ENCODE measurements at regions not wholly inside any gene's neighbourhood (a gene's known extent, or its start where the extent isn't known, plus 50 kb on each side); places are given as distances from the start of the nearest gene placed in this dataset.
"Not testable (repeated sequence)": the region's sequence is repeated elsewhere in the genome, so short reads cannot be mapped to it uniquely, and the experiment has no call there.

- H3K4me1 Mint-ChIP-seq (ENCODE audit: low read depth): peaks cover 50% of the 10 kb centered on the region
- no peaks in the 10 kb centered on the region for H3K27me3 Mint-ChIP-seq (ENCODE audit: low read depth)
- H3K4me3 Mint-ChIP-seq: no peak overlapping the region
- no peak for ATAC-seq (replicated peaks in 1 of 2)
- H3K27ac Mint-ChIP-seq: peak overlapping the region; percentile 50
- peaks cover 2% of the 10 kb centered on the region in 2 donors for H3K36me3 Mint-ChIP-seq (ENCODE audit: insufficient read depth in 2 of 2)
- no peaks in the 10 kb centered on the region for H3K9me3 Mint-ChIP-seq
- no peak for DNase-seq
These were observed 375.5 kb downstream of the UTRN start for GRCh38 chr6:144660561-144661115.

DNA sequence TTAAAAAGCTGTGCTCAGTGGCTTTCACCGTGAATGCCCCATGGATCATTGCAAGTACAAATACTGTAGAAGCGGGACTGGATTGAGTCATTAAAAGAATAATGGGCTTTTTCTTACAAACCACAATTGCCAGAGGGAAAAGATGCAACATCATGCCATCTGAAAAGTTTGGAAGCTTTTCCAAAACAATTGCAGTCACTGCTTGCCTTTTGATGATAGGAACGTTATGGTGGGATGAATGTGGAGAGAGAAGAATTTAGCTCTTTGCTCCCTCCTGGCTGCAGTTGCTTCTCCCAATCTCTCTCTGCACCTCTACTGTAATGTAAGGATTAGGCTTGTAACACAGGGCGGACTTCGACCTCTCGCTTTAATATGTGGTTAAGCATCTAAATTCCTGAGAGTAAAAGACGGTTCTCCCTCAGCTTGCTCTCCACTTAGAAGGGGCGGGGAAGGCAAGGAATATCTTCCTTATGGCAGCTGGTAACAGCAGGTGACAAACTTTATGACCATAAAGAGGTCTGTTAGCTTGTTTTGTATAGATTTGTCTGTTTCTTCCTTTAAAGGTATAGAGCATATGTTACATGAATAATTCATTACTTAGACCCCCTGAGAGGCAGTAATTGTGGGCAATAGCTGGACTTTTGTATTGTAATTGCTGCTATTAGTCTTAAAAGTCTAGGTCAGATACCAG lies 376.1 kb downstream of the UTRN start:
- H3K9me3 Mint-ChIP-seq: no peaks in the 10 kb centered on the region
- peak overlapping the region; percentile 50 for H3K27ac Mint-ChIP-seq
- H3K36me3 Mint-ChIP-seq (ENCODE audit: insufficient read depth in 2 of 2): peaks cover 2% of the 10 kb centered on the region in 2 donors
- ATAC-seq (replicated peaks in 1 of 2) (no peak), DNase-seq (no peak)
- no peak overlapping the region for H3K4me3 Mint-ChIP-seq
- H3K27me3 Mint-ChIP-seq (ENCODE audit: low read depth): no peaks in the 10 kb centered on the region
- peaks cover 50% of the 10 kb centered on the region for H3K4me1 Mint-ChIP-seq (ENCODE audit: low read depth)

- no peak overlapping the region for H3K27ac Mint-ChIP-seq
- peaks cover 40% of the 10 kb centered on the region for H3K4me1 Mint-ChIP-seq (ENCODE audit: low read depth)
- ATAC-seq (replicated peaks in 1 of 2): no peak
These were observed 377.8 kb downstream of the UTRN start for GRCh38 chr6:144662812-144663365.

GRCh38 chr6:144664281-144664680 lies 379.1 kb downstream of the UTRN start:
- no peak for ATAC-seq (replicated peaks in 1 of 2)
- Mint-ChIP-seq H3K4me1 (ENCODE audit: low read depth) (peaks cover 32% of the 10 kb centered on the region), H3K27me3 (ENCODE audit: low read depth) (no peaks in the 10 kb centered on the region), H3K4me3 (no peak overlapping the region), H3K36me3 (ENCODE audit: insufficient read depth in 2 of 2) (no peaks in the 10 kb centered on the region), H3K27ac (no peak overlapping the region), H3K9me3 (no peaks in the 10 kb centered on the region)
- no peak for DNase-seq

More at GRCh38 chr6:144662812-144663365, 377.8 kb downstream of the UTRN start:
- Mint-ChIP-seq H3K27me3 (ENCODE audit: low read depth) (no peaks in the 10 kb centered on the region), H3K4me3 (no peak overlapping the region), H3K9me3 (no peaks in the 10 kb centered on the region), H3K36me3 (ENCODE audit: insufficient read depth in 2 of 2) (no peaks in the 10 kb centered on the region)
- DNase-seq: no peak

DNA sequence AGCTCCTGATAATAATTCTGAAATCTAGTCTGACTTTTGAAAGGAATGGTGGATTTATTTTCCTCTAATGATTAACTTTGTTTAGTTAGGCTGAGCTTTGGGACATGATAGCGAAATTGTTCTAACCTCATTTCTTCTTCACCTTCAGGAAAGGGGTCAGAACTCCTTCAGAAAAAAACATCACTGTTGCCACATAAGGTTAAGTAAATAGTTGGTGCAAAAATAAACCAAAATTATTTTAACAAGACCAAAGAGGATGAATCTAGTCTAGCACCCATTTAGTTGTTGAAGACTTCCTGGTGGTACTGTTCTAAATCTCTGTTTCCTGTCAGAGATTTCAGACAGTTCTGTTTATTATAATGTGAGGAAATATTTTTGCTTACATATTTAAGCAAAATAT lies 379.8 kb downstream of the UTRN start:
- H3K4me3 Mint-ChIP-seq: no peak overlapping the region
- H3K9me3 Mint-ChIP-seq: peaks cover 3% of the 10 kb centered on the region in 2 donors
- peaks cover 0 to 1% of the 10 kb centered on the region in 2 donors for H3K36me3 Mint-ChIP-seq (ENCODE audit: insufficient read depth in 2 of 2)
- H3K27me3 Mint-ChIP-seq (ENCODE audit: low read depth): no peaks in the 10 kb centered on the region
- ATAC-seq (replicated peaks in 1 of 2) (no peak), DNase-seq (no peak)
- H3K27ac Mint-ChIP-seq: no peak overlapping the region
- peaks cover 25% of the 10 kb centered on the region for H3K4me1 Mint-ChIP-seq (ENCODE audit: low read depth)

- no peak for ATAC-seq (replicated peaks in 1 of 2)
- H3K9me3 Mint-ChIP-seq: peaks cover 9% of the 10 kb centered on the region in 2 donors
- no peak overlapping the region for H3K27ac Mint-ChIP-seq
- no peak for DNase-seq
- H3K27me3 Mint-ChIP-seq (ENCODE audit: low read depth): no peaks in the 10 kb centered on the region
- peaks cover 6 to 10% of the 10 kb centered on the region in 2 donors for H3K36me3 Mint-ChIP-seq (ENCODE audit: insufficient read depth in 2 of 2)
- H3K4me3 Mint-ChIP-seq: no peak overlapping the region
- peaks cover 25% of the 10 kb centered on the region for H3K4me1 Mint-ChIP-seq (ENCODE audit: low read depth)
These were observed 380.9 kb downstream of the UTRN start for GRCh38 chr6:144665932-144666450.

DNA sequence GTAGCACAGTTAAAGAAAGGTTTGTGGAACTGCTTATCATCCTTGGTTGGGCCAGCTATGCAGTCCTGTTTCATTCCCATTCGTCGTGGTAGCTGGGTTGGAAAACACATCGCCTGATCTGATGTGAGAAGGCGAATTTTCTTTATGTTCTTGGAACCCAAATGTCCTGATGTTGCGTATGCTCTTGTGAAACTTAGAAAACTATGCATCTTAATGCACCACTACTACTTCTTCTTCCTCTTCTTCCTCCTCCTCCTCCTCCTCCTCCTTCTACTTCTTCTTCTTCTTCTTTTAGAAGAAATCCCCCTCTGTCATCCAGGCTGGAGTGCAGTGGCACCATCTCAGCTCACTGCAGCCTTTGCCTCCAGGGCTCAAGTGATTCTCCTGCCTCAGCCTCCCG lies 381.6 kb downstream of the UTRN start:
- ATAC-seq (replicated peaks in 1 of 2) (no peak), DNase-seq (no peak)
- no peaks in the 10 kb centered on the region for H3K27me3 Mint-ChIP-seq (ENCODE audit: low read depth)
- H3K4me3 Mint-ChIP-seq: no peak overlapping the region
- H3K9me3 Mint-ChIP-seq: peaks cover 10 to 13% of the 10 kb centered on the region in 2 donors
- peaks cover 9 to 13% of the 10 kb centered on the region in 2 donors for H3K36me3 Mint-ChIP-seq (ENCODE audit: insufficient read depth in 2 of 2)
- no peak overlapping the region for H3K27ac Mint-ChIP-seq
- H3K4me1 Mint-ChIP-seq (ENCODE audit: low read depth): peaks cover 25% of the 10 kb centered on the region

DNA sequence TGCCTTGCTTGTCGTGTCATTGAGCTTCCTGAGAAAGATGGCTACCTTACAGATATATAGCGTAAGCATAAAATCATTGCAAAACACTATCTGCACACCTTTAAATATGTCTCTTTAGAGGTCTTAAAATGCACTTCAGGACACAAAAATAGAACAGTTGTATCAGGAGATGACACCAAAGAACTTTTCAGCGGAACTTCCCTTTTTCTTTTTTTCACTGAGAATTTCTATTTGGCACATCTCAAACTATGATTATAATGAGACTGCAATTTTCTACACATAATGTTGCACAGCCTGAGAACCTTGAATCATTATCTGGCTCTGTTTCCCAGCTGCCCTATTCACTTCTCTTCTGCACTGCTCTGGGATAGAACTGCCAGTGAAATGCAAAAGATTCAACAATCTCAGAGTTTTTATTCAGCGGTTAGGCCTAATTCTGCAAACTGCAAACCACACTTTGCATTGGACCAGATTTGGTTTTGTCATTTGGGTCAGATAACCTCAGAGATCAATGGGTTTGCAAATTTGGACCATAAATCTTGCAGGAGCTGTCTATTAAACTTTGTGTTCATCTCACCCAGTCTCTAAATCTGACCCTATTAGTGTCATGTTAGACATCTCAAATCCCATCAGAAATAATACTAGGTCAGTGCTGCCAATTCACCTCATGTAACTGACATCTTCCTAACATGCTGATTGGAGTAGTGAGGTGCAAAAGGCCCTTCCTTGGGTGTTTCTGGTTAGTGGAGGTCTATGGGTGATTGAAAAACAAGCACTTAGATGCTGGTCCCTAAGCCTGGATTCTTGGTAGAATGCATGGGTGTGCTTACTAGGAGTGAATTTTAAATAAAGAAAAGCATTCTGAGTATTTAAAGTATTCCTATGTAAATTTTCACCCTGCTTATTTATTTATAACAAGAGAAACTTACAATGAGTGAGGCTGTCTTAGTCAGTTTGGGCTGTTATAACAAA lies 382.7 kb downstream of the UTRN start:
- ATAC-seq (replicated peaks in 1 of 2) (no peak), DNase-seq (no peak)
- Mint-ChIP-seq H3K36me3 (ENCODE audit: insufficient read depth in 2 of 2) (peaks cover 17 to 22% of the 10 kb centered on the region in 2 donors), H3K9me3 (peaks cover 18 to 20% of the 10 kb centered on the region in 2 donors), H3K27ac (no peak overlapping the region), H3K4me1 (ENCODE audit: low read depth) (peaks cover 28% of the 10 kb centered on the region), H3K4me3 (no peak overlapping the region), H3K27me3 (ENCODE audit: low read depth) (no peaks in the 10 kb centered on the region)

- Mint-ChIP-seq H3K36me3 (ENCODE audit: insufficient read depth in 2 of 2) (peaks cover 22 to 41% of the 10 kb centered on the region in 2 donors), H3K4me1 (ENCODE audit: low read depth) (peaks cover 28% of the 10 kb centered on the region), H3K9me3 (peaks cover 20 to 22% of the 10 kb centered on the region in 2 donors)
- not testable (repeated sequence) for ATAC-seq (replicated peaks in 1 of 2); DNase-seq; H3K27me3 Mint-ChIP-seq (ENCODE audit: low read depth); H3K4me3 Mint-ChIP-seq; H3K27ac Mint-ChIP-seq
These were observed 385.1 kb downstream of the UTRN start for GRCh38 chr6:144670259-144670658.

DNA sequence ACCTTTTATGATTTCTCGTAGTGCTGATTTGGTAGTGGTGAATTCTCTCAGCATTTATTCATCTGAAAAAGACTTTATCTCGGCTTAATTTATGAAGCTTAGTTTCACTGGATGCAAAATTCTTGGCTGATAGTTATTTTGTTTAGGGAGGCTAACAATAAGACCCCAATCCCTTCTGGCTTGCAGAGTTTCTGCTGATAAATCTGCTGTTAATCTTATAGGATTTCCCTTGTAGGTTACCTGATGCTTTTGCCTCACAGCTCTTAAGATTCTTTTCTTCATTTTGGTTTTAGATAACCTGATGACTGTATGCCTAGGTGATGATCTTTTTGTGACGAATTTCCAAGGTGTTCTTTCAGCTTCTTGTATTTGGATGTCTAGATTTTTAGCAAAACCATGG lies 388.7 kb downstream of the UTRN start:
- no peak overlapping the region for H3K4me3 Mint-ChIP-seq
- H3K27me3 Mint-ChIP-seq (ENCODE audit: low read depth): no peaks in the 10 kb centered on the region
- ATAC-seq (replicated peaks in 1 of 2): no peak
- H3K9me3 Mint-ChIP-seq: peaks cover 20 to 22% of the 10 kb centered on the region in 2 donors
- peaks cover 25 to 46% of the 10 kb centered on the region in 2 donors for H3K36me3 Mint-ChIP-seq (ENCODE audit: insufficient read depth in 2 of 2)
- H3K4me1 Mint-ChIP-seq (ENCODE audit: low read depth): peaks cover 26% of the 10 kb centered on the region
- no peak overlapping the region for H3K27ac Mint-ChIP-seq
- DNase-seq: no peak

DNA sequence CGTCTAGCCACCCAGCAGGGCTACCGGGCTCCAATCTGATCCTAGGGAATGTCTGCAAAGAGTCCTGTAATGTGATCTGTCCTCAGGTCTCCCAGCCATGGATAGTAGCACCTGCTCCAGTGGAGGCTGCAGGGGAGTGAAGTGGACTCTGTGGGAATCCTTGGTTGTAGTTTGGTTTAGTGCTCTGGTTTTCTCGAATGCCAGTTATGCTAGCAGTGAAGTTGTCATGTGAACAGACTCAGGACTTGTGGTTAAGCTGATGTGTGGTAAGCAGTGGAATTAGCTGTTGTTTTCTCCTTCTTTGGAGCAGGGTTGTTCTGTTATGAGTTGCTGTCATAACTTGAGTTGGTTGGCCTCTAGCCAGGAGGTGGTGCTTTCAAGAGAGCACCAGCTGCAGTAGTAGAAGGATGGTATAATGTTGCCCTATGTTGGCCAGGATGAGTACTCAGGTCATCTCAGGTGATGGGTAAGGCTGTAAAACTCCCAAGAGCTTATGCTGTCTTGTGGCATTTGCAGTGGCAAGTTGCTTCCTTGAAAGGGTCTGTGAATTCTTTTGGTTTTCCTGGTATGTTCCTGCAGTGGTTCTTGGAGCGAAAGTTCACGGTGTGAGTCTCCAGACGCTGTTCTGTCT lies 390.2 kb downstream of the UTRN start:
- Mint-ChIP-seq H3K4me3 (peak overlapping the region; percentile 15 to 40), H3K27me3 (ENCODE audit: low read depth) (no peaks in the 10 kb centered on the region), H3K4me1 (ENCODE audit: low read depth) (peaks cover 26% of the 10 kb centered on the region), H3K36me3 (ENCODE audit: insufficient read depth in 2 of 2) (peaks cover 24 to 42% of the 10 kb centered on the region in 2 donors), H3K27ac (no peak overlapping the region), H3K9me3 (peaks cover 15 to 17% of the 10 kb centered on the region in 2 donors)
- DNase-seq (peak; percentile 71 to 75), ATAC-seq (replicated peaks in 1 of 2) (peak; percentile 93 to 95)

DNA sequence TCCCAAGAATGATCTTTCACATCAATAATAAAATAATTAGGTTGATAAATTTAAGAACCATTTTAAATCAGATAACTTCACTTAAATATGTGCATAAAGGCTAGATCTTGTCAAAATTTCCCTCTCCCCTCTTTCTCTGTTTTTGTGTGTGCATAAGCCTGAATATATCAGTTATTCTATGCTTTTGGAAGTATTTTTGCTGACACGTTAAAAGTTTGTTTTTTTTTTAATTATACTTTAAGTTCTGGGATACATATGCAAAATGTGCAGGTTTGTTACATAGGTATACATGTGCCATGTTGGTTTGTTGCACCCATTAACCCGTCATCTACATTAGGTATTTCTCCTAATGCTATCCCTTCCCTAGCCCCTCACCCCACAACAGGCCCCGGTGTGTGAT lies 391.2 kb downstream of the UTRN start:
- H3K27ac Mint-ChIP-seq; H3K27me3 Mint-ChIP-seq (ENCODE audit: low read depth); ATAC-seq (replicated peaks in 1 of 2); H3K4me3 Mint-ChIP-seq; DNase-seq: not testable (repeated sequence)
- Mint-ChIP-seq H3K9me3 (peaks cover 9 to 13% of the 10 kb centered on the region in 2 donors), H3K36me3 (ENCODE audit: insufficient read depth in 2 of 2) (peaks cover 19 to 36% of the 10 kb centered on the region in 2 donors), H3K4me1 (ENCODE audit: low read depth) (peaks cover 26% of the 10 kb centered on the region)

All from activated T-cell treated with anti-CD3 and anti-CD28 coated beads, Interleukin-2, amount 50 U/mL, for 72 hours (primary cell).